GM12864 (cell line): ENCODE measurements at regions not wholly inside any gene's neighbourhood (a gene's known extent, or its start where the extent isn't known, plus 50 kb on each side); places are given as distances from the start of the nearest gene placed in this dataset.

Source experiments
- DNase-seq: peaks from one replicate; pipeline ENCODE4 v3.0.0-alpha.2; 2011; ENCODE audit warnings: low read depth
- H3K4me3 ChIP-seq: 2 replicates; pipeline ENCODE4 v1.5.1; 2011; ENCODE audit warnings: mild to moderate bottlenecking, low read depth, low read length, control low read depth
- TF ChIP-seq, protein P1 (sequence below): IDR thresholded peaks from 2 replicates; pipeline ENCODE4 v1.5.1; 2011; ENCODE audit warnings: low read depth, mild to moderate bottlenecking, moderate library complexity, low read length, control low read depth, inconsistent platforms; ENCODE audit errors: missing control alignments

DNA sequence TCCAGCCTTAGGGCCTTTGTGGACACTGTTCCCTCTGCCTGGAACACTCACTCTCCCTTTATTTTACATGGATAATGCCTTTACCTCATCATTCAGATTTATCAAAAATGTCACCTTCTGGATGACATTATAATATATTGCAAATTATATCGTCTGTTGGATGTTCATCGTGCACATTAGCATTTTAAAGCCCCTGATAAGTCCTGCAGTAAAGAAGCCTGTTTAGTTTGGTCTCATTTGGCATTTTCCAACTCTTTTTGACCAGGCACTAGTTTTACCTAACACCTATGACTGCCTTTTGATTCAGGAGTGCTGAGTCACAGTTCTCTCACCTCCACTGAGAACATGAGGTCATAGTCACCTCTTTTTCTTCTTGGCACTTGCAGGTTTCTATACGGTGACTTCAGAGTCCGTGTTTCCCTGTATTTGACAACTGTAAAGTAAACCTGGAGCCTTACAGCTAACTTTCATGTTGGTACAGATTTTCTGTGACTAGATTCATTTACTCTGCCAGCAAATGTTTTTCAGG, 57.7 kb upstream of the STC2 start:
- TF ChIP-seq, protein P1, sequence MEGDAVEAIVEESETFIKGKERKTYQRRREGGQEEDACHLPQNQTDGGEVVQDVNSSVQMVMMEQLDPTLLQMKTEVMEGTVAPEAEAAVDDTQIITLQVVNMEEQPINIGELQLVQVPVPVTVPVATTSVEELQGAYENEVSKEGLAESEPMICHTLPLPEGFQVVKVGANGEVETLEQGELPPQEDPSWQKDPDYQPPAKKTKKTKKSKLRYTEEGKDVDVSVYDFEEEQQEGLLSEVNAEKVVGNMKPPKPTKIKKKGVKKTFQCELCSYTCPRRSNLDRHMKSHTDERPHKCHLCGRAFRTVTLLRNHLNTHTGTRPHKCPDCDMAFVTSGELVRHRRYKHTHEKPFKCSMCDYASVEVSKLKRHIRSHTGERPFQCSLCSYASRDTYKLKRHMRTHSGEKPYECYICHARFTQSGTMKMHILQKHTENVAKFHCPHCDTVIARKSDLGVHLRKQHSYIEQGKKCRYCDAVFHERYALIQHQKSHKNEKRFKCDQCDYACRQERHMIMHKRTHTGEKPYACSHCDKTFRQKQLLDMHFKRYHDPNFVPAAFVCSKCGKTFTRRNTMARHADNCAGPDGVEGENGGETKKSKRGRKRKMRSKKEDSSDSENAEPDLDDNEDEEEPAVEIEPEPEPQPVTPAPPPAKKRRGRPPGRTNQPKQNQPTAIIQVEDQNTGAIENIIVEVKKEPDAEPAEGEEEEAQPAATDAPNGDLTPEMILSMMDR: no peak
- H3K4me3 ChIP-seq: no peak overlapping the region
- DNase-seq: no peak

DNA sequence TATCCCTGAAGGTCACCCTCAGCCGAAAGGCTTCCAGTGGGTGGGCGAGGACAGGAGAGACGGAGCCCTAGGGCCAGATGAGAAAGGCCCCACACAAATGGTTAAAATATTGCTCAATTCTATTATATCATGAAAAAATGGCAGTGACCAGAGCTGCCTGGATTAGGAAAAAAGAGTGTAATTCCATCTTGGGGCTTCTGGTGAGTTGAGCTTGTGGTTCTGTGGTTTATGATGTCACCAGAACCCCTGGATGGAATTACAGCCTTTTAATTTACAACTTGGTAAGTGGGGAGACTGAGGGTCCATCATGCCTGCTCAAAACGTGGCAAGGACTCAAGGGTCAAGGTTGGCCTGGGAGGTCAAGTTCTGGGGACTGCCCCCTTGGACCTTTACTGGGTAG, 55.5 kb upstream of the STC2 start:
- DNase-seq: no peak
- no peak overlapping the region for H3K4me3 ChIP-seq
- TF ChIP-seq, protein P1: no peak

- DNase-seq: no peak
Observed at GRCh38 chr5:173378727-173379126, 50.5 kb upstream of the STC2 start.

More at GRCh38 chr5:173378727-173379126, 50.5 kb upstream of the STC2 start:
- TF ChIP-seq, protein P1: no peak
- H3K4me3 ChIP-seq: no peak overlapping the region
